ENCODE measurements at regions not wholly inside any gene's neighbourhood (a gene's known extent, or its start where the extent isn't known, plus 50 kb on each side); places are given as distances from the start of the nearest gene placed in this dataset.

DNA sequence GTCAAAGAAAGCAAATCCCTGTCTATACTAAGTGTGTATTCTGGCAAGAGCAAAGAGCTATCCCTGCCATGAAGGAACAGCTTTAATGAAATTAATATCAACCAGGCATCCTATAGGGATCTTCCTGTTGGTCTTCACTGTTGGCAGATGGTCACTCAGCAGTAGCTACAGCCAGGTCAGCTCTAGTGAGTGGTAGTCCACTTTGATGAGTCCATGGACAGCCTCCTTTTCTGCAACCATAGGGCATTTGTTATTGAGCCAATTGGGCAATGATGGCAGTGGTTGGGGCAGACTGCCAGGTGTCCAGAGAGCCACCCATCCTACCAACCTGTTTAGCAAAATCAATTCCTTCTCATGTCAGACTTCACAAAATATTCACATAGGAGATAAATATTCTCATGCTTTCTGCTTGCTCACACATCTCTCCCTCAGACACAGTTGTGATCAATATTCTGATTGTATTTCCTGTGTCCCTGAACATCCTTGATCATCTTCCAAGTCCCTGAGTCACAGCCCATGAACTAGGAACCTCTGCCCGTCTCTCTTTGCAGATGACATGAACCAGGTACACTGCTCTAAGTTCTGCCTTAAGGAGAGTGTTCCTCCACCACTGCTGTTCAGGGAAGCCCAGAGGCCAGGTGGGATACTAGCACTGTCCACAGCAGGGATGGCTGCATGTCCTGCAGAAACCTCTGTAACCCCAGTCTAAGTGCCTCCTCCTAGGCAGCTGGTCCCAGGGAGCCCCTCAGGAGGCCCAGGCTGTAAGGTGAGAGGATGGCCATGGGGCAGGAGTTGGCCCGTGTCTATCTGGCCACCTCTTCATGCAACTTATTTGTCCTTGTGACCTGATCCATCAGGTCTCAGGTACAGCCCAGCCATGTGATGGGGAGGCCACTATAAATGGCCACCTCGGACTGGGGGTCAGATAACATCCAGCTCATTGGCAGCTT lies 74.2 kb upstream of the IGLL5 start:
- Histone ChIP-seq H3K79me2 (ENCODE audit: insufficient read depth, low read length) (no peaks in the 10 kb centered on the region), H2BK15ac (ENCODE audit: low read depth, low read length) (no peak overlapping the region), H3K9ac (ENCODE audit: extremely low read depth, insufficient read length, low read length) (no peak overlapping the region), H2AK5ac (ENCODE audit: insufficient read length, low read length) (no peak overlapping the region), H2AFZ (ENCODE audit: low read length) (no peak overlapping the region), H3K18ac (ENCODE audit: insufficient read length, low read depth, low read length) (no peak overlapping the region), H3T11ph (ENCODE audit: low read length) (no peak overlapping the region), H3K9me3 (ENCODE audit: control insufficient read depth, low read depth, low read length) (no peaks in the 10 kb centered on the region), H2BK20ac (ENCODE audit: low read depth, low read length, poor library complexity, severe bottlenecking) (no peak overlapping the region), H3K27ac (ENCODE audit: insufficient read length, low read depth, low read length) (no peak overlapping the region), H2BK5ac (ENCODE audit: insufficient read length, low read length) (no peak overlapping the region), H4K8ac (replicated peaks; ENCODE audit: insufficient read length, low read depth, low read length) (no peak overlapping the region), H3K4ac (ENCODE audit: low read depth, low read length) (no peak overlapping the region), H4K20me1 (ENCODE audit: control insufficient read depth, insufficient read depth, insufficient read length) (no peaks in the 10 kb centered on the region), H4K5ac (ENCODE audit: insufficient read length, low read depth, low read length) (no peak overlapping the region), H3K4me2 (ENCODE audit: insufficient read depth, insufficient read length, low read length) (no peak overlapping the region), H2BK120ac (ENCODE audit: low read depth, low read length, poor library complexity, severe bottlenecking) (no peak overlapping the region), H3K79me1 (ENCODE audit: insufficient read depth, low read depth, low read length, poor library complexity, severe bottlenecking) (no peaks in the 10 kb centered on the region), H3K4me1 (ENCODE audit: insufficient read depth, low read length) (no peaks in the 10 kb centered on the region), H3K23ac (ENCODE audit: insufficient read length, low read depth, low read length) (no peak overlapping the region), H2BK12ac (ENCODE audit: insufficient read length, low read depth, low read length) (no peak overlapping the region), H3K56ac (ENCODE audit: insufficient read length, low read depth, low read length) (no peak overlapping the region), H3K14ac (ENCODE audit: insufficient read depth, low read length) (no peak overlapping the region), H3K23me2 (ENCODE audit: insufficient read length, low read depth, low read length, poor library complexity, severe bottlenecking) (no peaks in the 10 kb centered on the region), H4K91ac (ENCODE audit: insufficient read length, low read depth, low read length) (no peak overlapping the region), H3K27me3 (ENCODE audit: insufficient read depth, low read length) (peaks cover 6% of the 10 kb centered on the region; the same call in 1 of the 2 replicates)
- TF ChIP-seq, protein P1, sequence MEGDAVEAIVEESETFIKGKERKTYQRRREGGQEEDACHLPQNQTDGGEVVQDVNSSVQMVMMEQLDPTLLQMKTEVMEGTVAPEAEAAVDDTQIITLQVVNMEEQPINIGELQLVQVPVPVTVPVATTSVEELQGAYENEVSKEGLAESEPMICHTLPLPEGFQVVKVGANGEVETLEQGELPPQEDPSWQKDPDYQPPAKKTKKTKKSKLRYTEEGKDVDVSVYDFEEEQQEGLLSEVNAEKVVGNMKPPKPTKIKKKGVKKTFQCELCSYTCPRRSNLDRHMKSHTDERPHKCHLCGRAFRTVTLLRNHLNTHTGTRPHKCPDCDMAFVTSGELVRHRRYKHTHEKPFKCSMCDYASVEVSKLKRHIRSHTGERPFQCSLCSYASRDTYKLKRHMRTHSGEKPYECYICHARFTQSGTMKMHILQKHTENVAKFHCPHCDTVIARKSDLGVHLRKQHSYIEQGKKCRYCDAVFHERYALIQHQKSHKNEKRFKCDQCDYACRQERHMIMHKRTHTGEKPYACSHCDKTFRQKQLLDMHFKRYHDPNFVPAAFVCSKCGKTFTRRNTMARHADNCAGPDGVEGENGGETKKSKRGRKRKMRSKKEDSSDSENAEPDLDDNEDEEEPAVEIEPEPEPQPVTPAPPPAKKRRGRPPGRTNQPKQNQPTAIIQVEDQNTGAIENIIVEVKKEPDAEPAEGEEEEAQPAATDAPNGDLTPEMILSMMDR (conservative IDR thresholded peaks at IDR 0.05): no peak
- Mint-ChIP-seq H3K9me3 (no peaks in the 10 kb centered on the region), H3K36me3 (ENCODE audit: insufficient read depth in 1 of 3, low read depth in 3 of 3) (no peaks in the 10 kb centered on the region; a peak in 1 of 7 replicates), H3K4me1 (peaks cover 0 to under 1% of the 10 kb centered on the region in 2 experiments; a peak in 1 of 4 replicates), H3K4me3 (no peak overlapping the region), H3K27me3 (ENCODE audit: low read depth) (peaks cover 97% of the 10 kb centered on the region), H3K27ac (no peak overlapping the region)
- no CpG with 5 or more reads among the region's 3 CpGs for WGBS (ENCODE audit: extremely low coverage, insufficient read length, low lambda C conversion rate)
- no peak for DNase-seq
